ENCODE measurements at regions not wholly inside any gene's neighbourhood (a gene's known extent, or its start where the extent isn't known, plus 50 kb on each side); places are given as distances from the start of the nearest gene placed in this dataset.

GRCh38 chr10:120641695-120642094 lies 184.7 kb downstream of the PLPP4 start:
- TF ChIP-seq CTCF (IDR thresholded peaks at IDR 0.05) (no peak), ZFX (IDR thresholded peaks at IDR 0.05; ENCODE audit: borderline replicate concordance) (no peak)
- no peak overlapping the region for H3K27ac ChIP-seq

- no peak overlapping the region for H3K27ac ChIP-seq
- TF ChIP-seq CTCF (IDR thresholded peaks at IDR 0.05) (no peak), ZFX (IDR thresholded peaks at IDR 0.05; ENCODE audit: borderline replicate concordance) (no peak)
These were observed 186.3 kb downstream of the PLPP4 start for GRCh38 chr10:120643351-120643750.

GRCh38 chr10:120644556-120645410 lies 187.8 kb downstream of the PLPP4 start:
- no peak for TF ChIP-seq ZFX (IDR thresholded peaks at IDR 0.05; ENCODE audit: borderline replicate concordance)
- no peak for TF ChIP-seq CTCF (IDR thresholded peaks at IDR 0.05)
- no peak overlapping the region for H3K27ac ChIP-seq

- H3K27ac ChIP-seq, result no peak overlapping the region
These were observed 189.2 kb downstream of the PLPP4 start for GRCh38 chr10:120646159-120646732.

GRCh38 chr10:120646738-120647456 lies 189.9 kb downstream of the PLPP4 start:
- H3K27ac ChIP-seq, result no peak overlapping the region
- TF ChIP-seq CTCF (IDR thresholded peaks at IDR 0.05) (no peak), ZFX (IDR thresholded peaks at IDR 0.05; ENCODE audit: borderline replicate concordance) (no peak)

More at GRCh38 chr10:120646159-120646732, 189.2 kb downstream of the PLPP4 start:
- TF ChIP-seq CTCF (IDR thresholded peaks at IDR 0.05), result no peak
- no peak for TF ChIP-seq ZFX (IDR thresholded peaks at IDR 0.05; ENCODE audit: borderline replicate concordance)

DNA sequence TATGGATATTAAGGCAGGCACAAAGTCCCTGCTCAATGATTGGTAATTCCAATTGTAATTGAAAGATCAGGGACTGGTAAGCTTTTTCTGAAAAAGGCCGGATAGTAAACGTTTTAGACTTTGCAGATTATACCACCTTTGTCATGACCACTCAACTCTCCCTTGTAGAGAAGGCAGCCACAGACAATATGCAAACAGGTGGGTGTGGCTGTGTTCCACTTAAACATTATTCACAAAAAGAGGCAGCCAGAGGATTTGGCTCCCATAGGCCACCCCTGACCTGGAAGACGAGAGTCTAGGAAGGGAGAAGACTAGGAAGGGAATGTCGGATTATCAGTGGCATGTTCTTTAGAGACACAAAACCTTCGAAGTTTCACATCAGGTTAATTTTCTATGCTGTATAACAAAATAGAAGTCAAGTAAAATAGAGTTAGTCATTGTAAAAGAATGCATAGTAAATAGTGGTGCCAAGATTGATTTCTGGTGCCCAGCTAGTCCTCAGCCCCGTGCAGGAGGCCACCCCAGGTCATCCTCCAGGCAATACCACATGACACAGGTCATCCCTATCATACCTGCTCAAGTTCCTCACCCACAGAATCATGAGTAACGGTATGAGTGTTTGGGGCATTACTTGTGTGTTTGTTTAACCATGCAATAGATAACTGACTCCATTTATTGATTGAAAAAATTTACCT lies 193.8 kb downstream of the PLPP4 start:
- no peak overlapping the region for H3K27ac ChIP-seq
- TF ChIP-seq ZFX (IDR thresholded peaks at IDR 0.05; ENCODE audit: borderline replicate concordance), result no peak
- TF ChIP-seq CTCF (IDR thresholded peaks at IDR 0.05), result no peak
